ENCODE measurements at regions not wholly inside any gene's neighbourhood (a gene's known extent, or its start where the extent isn't known, plus 50 kb on each side); places are given as distances from the start of the nearest gene placed in this dataset.
"Not testable (repeated sequence)": the region's sequence is repeated elsewhere in the genome, so short reads cannot be mapped to it uniquely, and the experiment has no call there.

GRCh38 chr2:138298900-138299299 lies 202.7 kb upstream of the SPOPL start:
- in situ Hi-C loops (cut with MboI; ENCODE audit: low sequenced_read_pairs), result no loop called here

DNA sequence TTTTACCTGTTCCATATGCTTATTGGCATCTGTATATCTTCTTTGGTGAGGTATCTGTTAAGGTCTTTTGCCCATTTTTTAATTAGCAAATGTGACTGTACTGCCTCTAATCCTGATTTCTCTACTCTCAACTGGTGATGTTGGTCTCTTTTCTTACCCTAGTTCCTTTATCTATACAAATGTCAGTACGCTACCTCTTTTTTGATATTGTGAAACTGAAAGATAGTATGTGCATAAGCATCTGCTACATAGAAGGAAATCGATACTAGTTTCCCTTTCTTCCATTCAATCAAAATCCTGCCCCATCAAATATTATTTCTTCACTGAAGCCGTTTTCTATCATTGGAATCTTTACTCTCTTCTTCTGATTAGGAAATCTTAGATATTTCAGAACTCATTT lies 194.9 kb upstream of the SPOPL start:
- in situ Hi-C loops (cut with MboI; ENCODE audit: low sequenced_read_pairs), result no loop called here

DNA sequence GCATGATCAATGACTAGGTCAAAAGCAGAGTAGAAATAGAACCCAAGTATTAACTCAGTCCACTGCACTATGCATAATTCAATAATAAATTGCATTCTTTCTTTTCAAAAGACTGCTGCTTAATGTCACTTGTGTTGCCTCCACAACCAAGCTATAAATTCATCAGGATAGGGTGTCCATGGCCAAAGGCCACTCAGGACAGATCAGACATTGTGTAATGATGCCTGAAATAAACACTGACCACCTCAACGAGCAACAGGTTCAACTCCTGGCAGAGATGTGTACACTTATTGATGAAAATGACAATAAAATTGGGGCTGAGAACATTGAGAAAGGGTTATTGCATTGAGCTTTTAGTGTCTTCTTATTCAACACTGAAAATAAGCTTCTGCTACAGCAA lies 194.5 kb upstream of the SPOPL start:
- in situ Hi-C loops (cut with MboI; ENCODE audit: low sequenced_read_pairs), result no loop called here

- in situ Hi-C loops (cut with MboI; ENCODE audit: low sequenced_read_pairs), result no loop called here
These were observed 191.8 kb upstream of the SPOPL start for GRCh38 chr2:138309760-138310159.

DNA sequence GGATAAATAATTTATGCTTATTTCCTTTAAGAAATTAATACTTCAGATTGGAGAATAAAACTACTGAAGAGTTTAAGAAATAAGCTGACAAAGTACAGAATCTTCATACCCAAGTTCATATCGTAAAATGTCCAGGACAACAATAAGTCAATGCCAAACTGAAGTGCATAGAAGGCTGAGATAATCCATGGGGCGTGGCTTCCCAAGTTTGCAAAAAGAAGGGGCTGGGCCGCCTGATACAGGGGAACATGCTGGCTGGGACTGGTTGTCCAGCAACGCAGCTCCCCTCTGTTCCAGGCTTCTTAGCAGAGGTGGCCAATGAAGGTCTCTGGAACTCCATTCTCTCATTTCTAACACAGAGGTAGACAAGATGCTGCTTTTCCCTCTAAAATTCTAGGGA lies 189.5 kb upstream of the SPOPL start:
- in situ Hi-C loops (cut with MboI; ENCODE audit: low sequenced_read_pairs), result no loop called here

DNA sequence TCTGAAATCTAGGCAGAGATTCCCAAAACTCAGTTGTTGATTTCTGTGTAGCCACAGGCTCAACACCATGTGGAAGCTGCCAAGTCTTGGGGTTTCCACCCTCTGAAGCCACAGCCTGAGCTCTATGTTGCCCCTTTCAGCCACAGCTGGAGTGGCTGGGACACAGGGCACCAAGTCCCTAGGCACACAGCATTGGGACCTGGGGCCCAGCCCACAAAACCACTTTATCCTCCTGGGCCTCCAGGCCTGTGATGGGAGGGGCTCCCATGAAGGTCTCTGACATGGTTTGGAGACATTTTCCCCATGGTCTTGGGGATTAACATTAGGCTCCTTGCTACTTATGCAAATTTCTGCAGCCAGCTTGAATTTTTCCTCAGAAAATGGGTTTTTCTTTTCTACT lies 186.0 kb upstream of the SPOPL start:
- in situ Hi-C loops (cut with MboI; ENCODE audit: low sequenced_read_pairs), result not testable (repeated sequence)

- in situ Hi-C loops (cut with MboI; ENCODE audit: low sequenced_read_pairs), result no loop called here
These were observed 182.0 kb upstream of the SPOPL start for GRCh38 chr2:138319616-138320015.

DNA sequence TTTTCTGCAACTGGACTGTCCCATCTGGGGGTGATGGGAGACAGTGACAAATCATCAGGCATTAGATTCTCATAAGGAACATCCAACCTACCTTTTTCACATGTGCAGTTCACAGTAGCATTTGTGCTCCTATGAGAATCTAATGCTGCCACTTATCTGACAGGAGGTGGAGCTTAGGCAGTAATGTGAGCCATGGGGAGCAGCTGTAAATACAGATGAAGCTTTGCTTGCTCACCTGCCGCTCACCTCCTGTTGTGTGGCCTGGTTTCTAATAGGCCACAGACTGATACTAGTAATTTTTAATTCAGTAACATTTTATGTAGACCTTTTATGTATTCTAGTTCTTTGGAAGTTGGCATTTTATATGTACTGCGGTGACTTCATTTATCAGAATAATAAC lies 180.1 kb upstream of the SPOPL start:
- in situ Hi-C loops (cut with MboI; ENCODE audit: low sequenced_read_pairs), result no loop called here

GRCh38 chr2:138323382-138324067 lies 178.0 kb upstream of the SPOPL start:
- in situ Hi-C loops (cut with MboI; ENCODE audit: low sequenced_read_pairs), result no loop called here

- in situ Hi-C loops (cut with MboI; ENCODE audit: low sequenced_read_pairs), result no loop called here
These were observed 177.3 kb upstream of the SPOPL start for GRCh38 chr2:138324068-138324771.

DNA sequence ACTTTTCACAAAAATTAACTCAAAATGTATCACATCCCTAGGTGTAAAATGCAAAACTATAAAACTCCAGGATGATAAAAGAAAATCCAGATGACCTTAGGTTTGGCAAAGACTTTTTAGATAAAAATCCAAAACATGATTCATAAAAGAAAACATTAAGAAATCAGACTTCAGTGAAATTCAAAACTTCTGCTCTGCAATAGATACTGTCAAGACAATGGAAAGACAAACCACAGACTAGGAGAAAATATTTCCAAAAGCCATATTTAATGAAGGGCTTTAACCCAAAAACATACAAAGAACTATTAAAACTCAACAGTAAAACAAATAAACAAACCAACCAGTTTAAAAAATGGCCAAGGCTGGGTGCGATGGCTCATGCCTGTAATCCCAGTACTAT lies 173.6 kb upstream of the SPOPL start:
- in situ Hi-C loops (cut with MboI; ENCODE audit: low sequenced_read_pairs), result no loop called here

- in situ Hi-C loops (cut with MboI; ENCODE audit: low sequenced_read_pairs), result no loop called here
These were observed 172.4 kb upstream of the SPOPL start for GRCh38 chr2:138329162-138329561.

- in situ Hi-C loops (cut with MboI; ENCODE audit: low sequenced_read_pairs), result no loop called here
These were observed 172.0 kb upstream of the SPOPL start for GRCh38 chr2:138329591-138329990.

DNA sequence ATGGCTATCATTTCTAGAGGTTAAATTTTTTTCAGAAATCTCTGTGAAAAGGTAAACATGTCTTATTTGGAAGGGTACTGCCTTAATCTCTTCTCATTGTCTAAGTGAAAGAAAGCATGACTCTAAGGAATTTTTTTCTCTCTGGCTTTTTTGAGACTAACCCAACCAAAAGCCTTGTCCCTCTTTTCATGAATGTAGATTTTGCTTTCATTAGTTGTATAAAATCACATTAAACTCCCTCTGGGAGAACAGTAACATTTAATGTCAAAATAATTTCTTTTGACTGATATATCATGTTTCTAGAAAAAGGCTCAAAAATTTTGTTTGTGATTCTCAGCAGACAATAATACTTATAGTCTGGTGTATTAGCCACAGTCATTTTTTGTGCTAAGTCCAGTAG lies 168.4 kb upstream of the SPOPL start:
- in situ Hi-C loops (cut with MboI; ENCODE audit: low sequenced_read_pairs), result no loop called here

DNA sequence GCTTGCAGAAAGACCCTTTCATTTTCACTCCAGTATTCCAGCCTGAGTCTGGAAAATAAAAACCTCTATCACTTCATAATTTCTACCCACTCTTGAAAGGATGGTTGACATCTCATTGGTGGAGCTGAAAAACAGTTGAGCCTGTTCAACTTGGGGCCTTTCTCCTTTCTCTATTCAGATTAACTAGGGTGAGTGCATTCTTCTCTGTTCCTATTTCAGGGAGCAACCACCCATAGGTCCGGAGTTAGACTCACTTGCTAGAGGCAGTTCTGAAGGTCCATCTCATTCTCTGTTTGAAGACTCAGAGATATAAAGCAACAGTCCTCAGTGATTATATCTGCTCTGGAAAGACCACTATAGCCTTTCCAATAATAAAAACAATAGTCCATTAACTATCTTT lies 167.9 kb upstream of the SPOPL start:
- in situ Hi-C loops (cut with MboI; ENCODE audit: low sequenced_read_pairs), result no loop called here

DNA sequence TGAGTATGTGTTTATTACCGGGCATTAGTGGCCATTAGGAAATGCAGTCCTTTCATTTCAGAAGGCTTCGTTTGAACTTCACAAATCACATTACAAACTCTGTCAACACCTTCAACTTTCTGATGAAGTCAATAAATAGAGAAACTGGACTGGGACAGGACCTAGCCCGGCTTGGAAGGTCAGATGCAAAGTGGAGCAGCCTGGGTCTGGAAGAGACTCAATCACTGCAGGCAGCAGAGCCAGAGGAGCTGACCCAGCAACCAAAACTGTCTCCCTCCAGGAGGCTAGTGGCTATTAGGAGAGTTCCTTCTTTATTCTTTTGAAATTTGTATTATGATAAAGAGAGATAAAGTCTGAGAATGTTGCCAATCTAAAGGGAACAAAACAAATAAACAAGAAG lies 167.2 kb upstream of the SPOPL start:
- in situ Hi-C loops (cut with MboI; ENCODE audit: low sequenced_read_pairs), result no loop called here

GRCh38 chr2:138335036-138335435 lies 166.5 kb upstream of the SPOPL start:
- in situ Hi-C loops (cut with MboI; ENCODE audit: low sequenced_read_pairs), result no loop called here

DNA sequence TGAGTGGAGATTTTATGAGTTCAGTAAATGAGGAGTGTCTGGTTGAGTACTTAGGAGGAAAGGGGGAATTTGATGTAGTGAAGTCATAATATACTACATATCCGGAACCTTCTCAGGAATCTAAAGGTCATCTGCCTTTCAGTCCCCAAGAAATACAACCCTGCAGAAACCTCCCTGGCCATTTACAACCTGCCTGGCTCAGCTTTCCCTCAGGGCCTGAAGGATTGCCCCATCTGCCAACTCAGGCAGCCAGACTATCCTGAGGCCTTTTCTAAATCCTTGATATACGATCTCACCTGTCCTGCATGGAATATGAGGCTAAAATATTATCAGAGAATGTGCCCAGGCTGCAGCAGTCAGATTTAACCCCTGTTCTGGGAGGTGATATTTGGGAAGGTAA lies 165.4 kb upstream of the SPOPL start:
- in situ Hi-C loops (cut with MboI; ENCODE audit: low sequenced_read_pairs), result no loop called here

DNA sequence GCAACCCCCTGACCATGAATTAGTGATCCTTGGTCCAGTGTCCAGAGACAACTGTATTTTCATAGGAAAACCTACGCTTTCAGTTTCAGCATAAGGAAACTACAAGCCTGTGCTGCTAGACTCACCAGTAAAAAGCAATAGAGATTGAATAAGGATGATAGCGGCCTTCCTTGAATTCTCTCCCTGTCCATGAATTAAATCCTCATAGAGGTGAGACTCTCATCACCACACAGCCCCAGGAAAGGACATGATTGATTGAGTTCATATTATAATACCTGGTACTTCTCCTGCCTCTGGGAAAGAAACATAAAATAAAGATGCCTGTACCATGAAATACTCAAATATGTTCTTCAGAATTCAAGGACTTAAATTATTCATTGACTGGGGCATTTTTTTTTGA lies 146.3 kb upstream of the SPOPL start:
- in situ Hi-C loops (cut with MboI; ENCODE audit: low sequenced_read_pairs), result no loop called here

DNA sequence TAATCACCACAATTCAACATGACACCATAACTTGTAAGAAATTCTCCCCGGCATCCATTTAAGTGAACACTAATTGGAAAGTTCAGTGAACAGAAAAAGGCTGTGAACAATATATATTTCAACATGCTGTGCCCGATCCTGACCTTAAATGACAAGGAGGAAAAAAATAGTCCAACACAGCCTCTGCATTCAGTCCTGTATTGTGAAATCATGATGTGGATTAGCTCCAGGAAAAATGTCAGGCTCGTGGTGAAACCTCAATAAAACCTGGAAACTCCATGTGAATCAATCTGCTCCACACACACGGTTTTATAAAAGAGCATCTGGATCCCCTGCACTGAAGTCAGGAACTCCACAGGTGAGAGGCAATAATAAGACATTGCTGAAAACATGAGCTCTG lies 145.4 kb upstream of the SPOPL start:
- in situ Hi-C loops (cut with MboI; ENCODE audit: low sequenced_read_pairs), result no loop called here

DNA sequence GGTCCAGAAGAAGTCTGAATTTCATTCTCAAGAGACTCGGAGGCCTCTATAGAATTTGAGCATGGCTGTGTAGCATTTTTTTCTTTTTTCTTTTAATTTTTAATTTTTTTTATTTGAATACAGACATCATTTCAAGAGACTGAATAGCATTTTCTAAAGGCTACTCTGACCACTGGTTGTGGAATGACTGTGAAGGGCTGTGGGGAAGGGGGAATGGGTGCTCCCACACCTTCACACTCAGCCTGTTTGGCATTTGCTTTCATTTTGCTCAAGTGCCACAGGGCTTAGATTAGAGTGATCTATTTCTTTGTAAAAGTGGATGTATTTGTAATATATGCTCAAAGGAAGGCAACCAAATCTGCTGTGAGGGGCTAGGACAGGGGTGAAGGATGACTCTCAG lies 142.0 kb upstream of the SPOPL start:
- in situ Hi-C loops (cut with MboI; ENCODE audit: low sequenced_read_pairs), result no loop called here

- in situ Hi-C loops (cut with MboI; ENCODE audit: low sequenced_read_pairs), result no loop called here
These were observed 136.9 kb upstream of the SPOPL start for GRCh38 chr2:138364554-138365162.

Data from HL-60/S4 treated with phorbol 12-myristate 13-acetate at 8.2 ng/mL for 4 days and 3 days (cell line).